Hepatocyte (in vitro differentiated cells): ENCODE measurements at regions not wholly inside any gene's neighbourhood (a gene's known extent, or its start where the extent isn't known, plus 50 kb on each side); places are given as distances from the start of the nearest gene placed in this dataset.

ENCODE experiments used
- DNase-seq: peaks from one replicate; pipeline ENCODE4 v3.0.0-alpha.2; 2016; ENCODE audit warnings: low spot score
- H2AFZ ChIP-seq: fragments of 200-600 bp; sonication (generic); 2 replicates; pipeline ENCODE4 v1.6.0; 2016; ENCODE audit warnings: antibody characterized with exemption, mild to moderate bottlenecking
- H3K27ac ChIP-seq: fragments of 200-600 bp; sonication (generic); 2 replicates; pipeline ENCODE4 v1.5.1; 2016; ENCODE audit warnings: mild to moderate bottlenecking
- H3K27me3 ChIP-seq: fragments of 200-600 bp; sonication (generic); 2 replicates; pipeline ENCODE4 v1.6.1; 2016
- H3K36me3 ChIP-seq: fragments of 200-600 bp; sonication (generic); replicated peaks from 2 replicates; pipeline ENCODE4 v1.5.1; 2016; ENCODE audit warnings: low read depth; ENCODE audit not compliant: insufficient read depth
- H3K4me1 ChIP-seq: fragments of 200-600 bp; sonication (generic); 2 replicates; pipeline ENCODE4 v1.5.1; 2016; ENCODE audit warnings: mild to moderate bottlenecking, moderate library complexity; ENCODE audit not compliant: insufficient read depth
- H3K4me2 ChIP-seq: fragments of 200-600 bp; sonication (generic); 2 replicates; pipeline ENCODE4 v1.6.0; 2016
- H3K4me3 ChIP-seq: fragments of 200-600 bp; sonication (generic); 2 replicates; pipeline ENCODE4 v1.5.1; 2016; ENCODE audit warnings: mild to moderate bottlenecking
- H3K79me2 ChIP-seq: fragments of 200-600 bp; sonication (generic); 2 replicates; pipeline ENCODE4 v1.6.0; 2017; ENCODE audit warnings: mild to moderate bottlenecking
- H3K9me2 ChIP-seq: fragments of 200-600 bp; sonication (generic); replicated peaks from 2 replicates; pipeline ENCODE4 v1.6.0; 2017; ENCODE audit warnings: mild to moderate bottlenecking; ENCODE audit not compliant: insufficient read depth
- H3K9me3 ChIP-seq: fragments of 200-600 bp; sonication (generic); 2 replicates; pipeline ENCODE4 v1.5.1; 2016; ENCODE audit warnings: low read depth, mild to moderate bottlenecking
- H4K20me1 ChIP-seq: fragments of 200-600 bp; sonication (generic); 2 replicates; pipeline ENCODE4 v1.6.0; 2016; ENCODE audit warnings: mild to moderate bottlenecking; ENCODE audit not compliant: insufficient read depth, poor library complexity, severe bottlenecking
- EZH2 ChIP-seq: fragments of 200-600 bp; sonication (generic); IDR thresholded peaks from 2 replicates; pipeline ENCODE4 v1.6.1; 2016; ENCODE audit warnings: antibody characterized with exemption, mild to moderate bottlenecking, borderline replicate concordance
- EZH2phosphoT487 ChIP-seq: fragments of 200-600 bp; sonication (generic); IDR thresholded peaks from one replicate; pipeline ENCODE4 v1.6.1; 2018; ENCODE audit warnings: antibody characterized with exemption, mild to moderate bottlenecking, low read depth, moderate library complexity; ENCODE audit not compliant: unreplicated experiment, severe bottlenecking
- WGBS: methylation state at CpG from one replicate; pipeline ENCODE4 v1.1.6; 2016; ENCODE audit warnings: low lambda C conversion rate; ENCODE audit errors: missing lambda C conversion rate; 5-methylcytosine and 5-hydroxymethylcytosine counted together
- TF ChIP-seq, protein P1 (sequence below): fragments of 200-600 bp; sonication (generic); IDR thresholded peaks from 2 replicates; pipeline ENCODE4 v1.5.1; 2016; ENCODE audit warnings: antibody characterized with exemption, mild to moderate bottlenecking; ENCODE audit not compliant: poor library complexity

GRCh38 chr5:121667292-121667691 is 184.4 kb upstream of the FTMT start:
- TF ChIP-seq, protein P1, sequence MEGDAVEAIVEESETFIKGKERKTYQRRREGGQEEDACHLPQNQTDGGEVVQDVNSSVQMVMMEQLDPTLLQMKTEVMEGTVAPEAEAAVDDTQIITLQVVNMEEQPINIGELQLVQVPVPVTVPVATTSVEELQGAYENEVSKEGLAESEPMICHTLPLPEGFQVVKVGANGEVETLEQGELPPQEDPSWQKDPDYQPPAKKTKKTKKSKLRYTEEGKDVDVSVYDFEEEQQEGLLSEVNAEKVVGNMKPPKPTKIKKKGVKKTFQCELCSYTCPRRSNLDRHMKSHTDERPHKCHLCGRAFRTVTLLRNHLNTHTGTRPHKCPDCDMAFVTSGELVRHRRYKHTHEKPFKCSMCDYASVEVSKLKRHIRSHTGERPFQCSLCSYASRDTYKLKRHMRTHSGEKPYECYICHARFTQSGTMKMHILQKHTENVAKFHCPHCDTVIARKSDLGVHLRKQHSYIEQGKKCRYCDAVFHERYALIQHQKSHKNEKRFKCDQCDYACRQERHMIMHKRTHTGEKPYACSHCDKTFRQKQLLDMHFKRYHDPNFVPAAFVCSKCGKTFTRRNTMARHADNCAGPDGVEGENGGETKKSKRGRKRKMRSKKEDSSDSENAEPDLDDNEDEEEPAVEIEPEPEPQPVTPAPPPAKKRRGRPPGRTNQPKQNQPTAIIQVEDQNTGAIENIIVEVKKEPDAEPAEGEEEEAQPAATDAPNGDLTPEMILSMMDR: no peak
- DNase-seq: no peak
- H3K4me3 ChIP-seq: no peak overlapping the region
- H3K27me3 ChIP-seq: no peaks in the 10 kb centered on the region
- H3K9me3 ChIP-seq: no peaks in the 10 kb centered on the region
- WGBS: 35% methylated on average over 3 of the region's 3 CpGs
- no peaks in the 10 kb centered on the region for H3K79me2 ChIP-seq
- no peak overlapping the region for H3K4me2 ChIP-seq
- H3K27ac ChIP-seq: no peak overlapping the region
- H2AFZ ChIP-seq: no peak overlapping the region
- H4K20me1 ChIP-seq: no peaks in the 10 kb centered on the region
- no peaks in the 10 kb centered on the region for H3K9me2 ChIP-seq
- H3K4me1 ChIP-seq: no peaks in the 10 kb centered on the region
- H3K36me3 ChIP-seq: no peaks in the 10 kb centered on the region

DNA sequence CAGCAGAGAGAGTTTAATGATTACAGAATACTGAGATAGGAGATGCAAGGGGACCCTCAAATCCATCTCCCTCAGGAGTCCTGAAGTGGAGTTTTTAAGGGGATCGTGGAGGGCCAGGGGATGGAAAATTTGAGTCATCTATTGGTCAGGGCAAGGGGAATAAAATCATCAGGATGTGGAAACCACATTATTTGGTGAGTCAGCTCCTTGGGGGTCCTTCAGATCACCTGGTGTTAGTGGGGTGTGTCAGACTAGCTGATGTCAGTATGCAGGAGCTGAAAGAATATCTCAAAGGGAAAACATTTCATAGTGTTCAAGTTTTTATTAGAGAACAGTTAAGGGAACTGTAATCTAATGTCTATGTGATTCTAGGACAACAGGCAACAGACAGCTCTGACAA is 183.0 kb upstream of the FTMT start:
- no peaks in the 10 kb centered on the region for H4K20me1 ChIP-seq
- no peak overlapping the region for H2AFZ ChIP-seq
- no peak overlapping the region for H3K27ac ChIP-seq
- WGBS: 100% methylated on average over 1 of the region's 1 CpG
- H3K4me2 ChIP-seq: no peak overlapping the region
- DNase-seq: no peak
- H3K4me1 ChIP-seq: no peaks in the 10 kb centered on the region
- no peaks in the 10 kb centered on the region for H3K9me3 ChIP-seq
- H3K79me2 ChIP-seq: no peaks in the 10 kb centered on the region
- H3K27me3 ChIP-seq: no peaks in the 10 kb centered on the region
- TF ChIP-seq, protein P1: no peak
- TF ChIP-seq EZH2phosphoT487 (no peak), EZH2 (no peak)
- no peak overlapping the region for H3K4me3 ChIP-seq
- no peaks in the 10 kb centered on the region for H3K9me2 ChIP-seq
- no peaks in the 10 kb centered on the region for H3K36me3 ChIP-seq

GRCh38 chr5:121671624-121672023 is 180.1 kb upstream of the FTMT start:
- TF ChIP-seq EZH2 (no peak), EZH2phosphoT487 (no peak)
- TF ChIP-seq, protein P1: no peak
- Histone ChIP-seq H3K27me3 (no peaks in the 10 kb centered on the region), H4K20me1 (no peaks in the 10 kb centered on the region), H3K4me2 (no peak overlapping the region), H3K36me3 (no peaks in the 10 kb centered on the region), H3K9me2 (no peaks in the 10 kb centered on the region), H3K4me1 (no peaks in the 10 kb centered on the region), H3K9me3 (no peaks in the 10 kb centered on the region), H3K79me2 (no peaks in the 10 kb centered on the region), H3K4me3 (no peak overlapping the region), H3K27ac (no peak overlapping the region), H2AFZ (no peak overlapping the region)
- 87% methylated on average over 2 of the region's 2 CpGs for WGBS
- DNase-seq: no peak

DNA sequence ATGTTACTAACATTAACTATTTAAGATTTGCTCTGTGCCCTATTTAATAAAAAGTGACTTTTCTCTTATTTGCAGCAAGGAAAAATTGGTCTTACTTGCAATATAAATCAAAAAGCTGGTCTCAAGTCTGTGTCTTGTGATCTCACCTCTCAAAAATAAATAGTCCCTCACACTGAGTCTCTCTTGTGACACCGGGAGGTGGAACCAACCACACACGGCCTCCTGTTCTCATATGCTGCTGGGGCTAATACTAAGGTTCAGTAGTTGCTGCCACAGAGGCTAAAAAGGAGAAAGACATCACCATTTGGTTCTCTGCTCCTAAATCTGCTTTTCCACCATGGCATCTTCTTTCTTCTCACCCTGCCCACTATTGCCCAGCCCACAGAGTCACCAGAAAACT is 175.8 kb upstream of the FTMT start:
- Histone ChIP-seq H3K79me2 (no peaks in the 10 kb centered on the region), H3K36me3 (no peaks in the 10 kb centered on the region), H3K27ac (no peak overlapping the region), H3K4me1 (peaks cover 3% of the 10 kb centered on the region), H3K9me2 (no peaks in the 10 kb centered on the region), H4K20me1 (no peaks in the 10 kb centered on the region), H3K4me2 (no peak overlapping the region), H3K27me3 (no peaks in the 10 kb centered on the region), H3K9me3 (no peaks in the 10 kb centered on the region), H2AFZ (no peak overlapping the region), H3K4me3 (no peak overlapping the region)
- 84% methylated on average over 2 of the region's 2 CpGs for WGBS
- TF ChIP-seq, protein P1: no peak
- TF ChIP-seq EZH2 (no peak), EZH2phosphoT487 (no peak)
- no peak for DNase-seq
